PFSK-1 (cell line): ENCODE measurements at regions not wholly inside any gene's neighbourhood (a gene's known extent, or its start where the extent isn't known, plus 50 kb on each side); places are given as distances from the start of the nearest gene placed in this dataset.

ENCODE experiments used
- FOXP2 ChIP-seq: optimal IDR thresholded peaks from 2 replicates; pipeline ENCODE3; 2011; ENCODE audit warnings: borderline replicate concordance, control low read depth, inconsistent platforms; ENCODE audit not compliant: insufficient read depth; ENCODE audit errors: extremely low read length, extremely low read depth
- POLR2AphosphoS5 ChIP-seq: IDR thresholded peaks from 2 replicates; pipeline ENCODE4 v1.6.1; 2012; ENCODE audit warnings: low read depth, mild to moderate bottlenecking, control low read depth, low read length, moderate library complexity
- SIN3A ChIP-seq: IDR thresholded peaks from 2 replicates; pipeline ENCODE4 v1.6.1; 2012; ENCODE audit warnings: mild to moderate bottlenecking, low read length, moderate library complexity, borderline replicate concordance; ENCODE audit not compliant: insufficient read depth
- TAF1 ChIP-seq: IDR thresholded peaks from 2 replicates; pipeline ENCODE4 v1.6.1; 2012; ENCODE audit warnings: low read length, control low read depth, borderline replicate concordance; ENCODE audit not compliant: insufficient read depth
- TF ChIP-seq, protein P1 (sequence below), 2 experiments: IDR thresholded peaks; 2 replicates each; pipeline versions ENCODE4 v1.6.1 to v1.8.0; 2011 to 2012; ENCODE audit warnings: low read depth in 2 of 2, low read length in 2 of 2, control low read depth in 1 of 2, inconsistent platforms in 1 of 2, mild to moderate bottlenecking in 1 of 2, moderate library complexity in 1 of 2; ENCODE audit not compliant: insufficient read depth in 1 of 2

DNA sequence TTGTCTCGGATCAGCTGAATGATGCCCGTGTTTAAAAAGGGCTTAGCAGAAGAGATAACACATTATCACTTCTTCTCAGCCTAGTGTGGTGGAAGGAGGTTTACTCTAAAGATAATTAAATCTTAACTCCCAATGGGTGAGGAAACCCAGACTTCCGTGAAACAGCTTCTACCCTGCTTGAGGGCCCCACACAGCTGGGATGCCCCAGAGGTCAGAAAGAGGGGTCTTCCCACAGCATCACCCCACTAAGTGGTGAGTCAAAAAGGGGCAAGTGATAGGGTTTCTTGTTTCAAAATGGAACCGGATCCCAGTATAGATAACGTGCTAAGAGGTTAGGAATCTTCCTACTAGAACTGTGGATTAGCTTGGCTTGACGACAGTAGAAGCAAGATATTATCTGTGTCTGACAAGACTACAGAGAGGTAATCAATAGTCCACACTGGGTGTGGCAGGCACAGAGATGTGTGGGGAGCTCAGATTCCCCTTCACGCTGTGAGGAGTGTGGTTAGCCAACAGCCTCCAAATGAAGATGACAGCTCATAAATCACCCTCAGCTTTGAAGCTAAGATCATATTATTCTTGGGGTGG, 129.6 kb upstream of the COPS8 start:
- TF ChIP-seq TAF1 = no peak

DNA sequence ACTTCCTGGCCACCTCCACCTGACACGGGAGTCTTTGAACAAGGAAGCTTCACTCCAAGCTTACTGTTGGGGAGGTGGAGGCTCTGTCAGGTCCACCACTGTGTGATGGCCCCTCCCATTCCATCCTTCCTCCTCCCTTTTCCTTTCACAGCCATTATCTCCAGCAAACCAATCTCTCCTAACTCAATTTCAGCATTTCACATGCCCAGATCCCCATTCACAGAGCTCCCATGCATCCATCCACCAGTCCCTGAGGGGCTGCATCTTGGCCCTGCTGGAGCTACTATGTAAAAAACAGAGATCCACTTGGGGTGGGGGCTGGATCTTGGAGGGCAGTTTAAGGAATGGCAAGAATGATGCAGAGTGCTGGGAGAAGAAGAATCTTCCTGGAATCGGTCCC, 129.0 kb upstream of the COPS8 start:
- TF ChIP-seq POLR2AphosphoS5 = no peak

DNA sequence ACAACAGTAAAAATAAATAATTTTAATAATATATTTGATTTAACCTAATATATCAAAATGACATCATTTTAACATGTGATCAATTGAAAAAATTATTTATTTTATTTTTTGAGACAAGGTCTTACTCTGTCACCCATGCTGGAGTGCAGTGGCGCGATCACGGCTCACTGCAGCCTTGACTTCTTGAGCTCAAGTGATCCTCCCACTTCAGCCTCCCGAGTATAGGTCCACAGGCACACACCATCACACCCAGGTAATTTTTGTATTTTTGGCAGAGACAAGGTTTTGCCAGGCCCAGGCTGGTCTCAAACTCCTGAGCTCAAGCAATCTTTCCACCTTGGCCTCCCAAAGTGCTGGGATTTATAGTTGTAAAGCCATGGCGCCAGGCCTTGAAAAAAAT, 126.7 kb upstream of the COPS8 start:
- TF ChIP-seq POLR2AphosphoS5 = no peak
- TF ChIP-seq, protein P1, sequence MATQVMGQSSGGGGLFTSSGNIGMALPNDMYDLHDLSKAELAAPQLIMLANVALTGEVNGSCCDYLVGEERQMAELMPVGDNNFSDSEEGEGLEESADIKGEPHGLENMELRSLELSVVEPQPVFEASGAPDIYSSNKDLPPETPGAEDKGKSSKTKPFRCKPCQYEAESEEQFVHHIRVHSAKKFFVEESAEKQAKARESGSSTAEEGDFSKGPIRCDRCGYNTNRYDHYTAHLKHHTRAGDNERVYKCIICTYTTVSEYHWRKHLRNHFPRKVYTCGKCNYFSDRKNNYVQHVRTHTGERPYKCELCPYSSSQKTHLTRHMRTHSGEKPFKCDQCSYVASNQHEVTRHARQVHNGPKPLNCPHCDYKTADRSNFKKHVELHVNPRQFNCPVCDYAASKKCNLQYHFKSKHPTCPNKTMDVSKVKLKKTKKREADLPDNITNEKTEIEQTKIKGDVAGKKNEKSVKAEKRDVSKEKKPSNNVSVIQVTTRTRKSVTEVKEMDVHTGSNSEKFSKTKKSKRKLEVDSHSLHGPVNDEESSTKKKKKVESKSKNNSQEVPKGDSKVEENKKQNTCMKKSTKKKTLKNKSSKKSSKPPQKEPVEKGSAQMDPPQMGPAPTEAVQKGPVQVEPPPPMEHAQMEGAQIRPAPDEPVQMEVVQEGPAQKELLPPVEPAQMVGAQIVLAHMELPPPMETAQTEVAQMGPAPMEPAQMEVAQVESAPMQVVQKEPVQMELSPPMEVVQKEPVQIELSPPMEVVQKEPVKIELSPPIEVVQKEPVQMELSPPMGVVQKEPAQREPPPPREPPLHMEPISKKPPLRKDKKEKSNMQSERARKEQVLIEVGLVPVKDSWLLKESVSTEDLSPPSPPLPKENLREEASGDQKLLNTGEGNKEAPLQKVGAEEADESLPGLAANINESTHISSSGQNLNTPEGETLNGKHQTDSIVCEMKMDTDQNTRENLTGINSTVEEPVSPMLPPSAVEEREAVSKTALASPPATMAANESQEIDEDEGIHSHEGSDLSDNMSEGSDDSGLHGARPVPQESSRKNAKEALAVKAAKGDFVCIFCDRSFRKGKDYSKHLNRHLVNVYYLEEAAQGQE (IDR thresholded peaks at IDR 0.05; ENCODE audit: insufficient read depth in 1 of 2, low read depth in 2 of 2, low read length in 2 of 2) = no peak
- no peak for TF ChIP-seq FOXP2
- TF ChIP-seq TAF1 = no peak
- no peak for TF ChIP-seq SIN3A

DNA sequence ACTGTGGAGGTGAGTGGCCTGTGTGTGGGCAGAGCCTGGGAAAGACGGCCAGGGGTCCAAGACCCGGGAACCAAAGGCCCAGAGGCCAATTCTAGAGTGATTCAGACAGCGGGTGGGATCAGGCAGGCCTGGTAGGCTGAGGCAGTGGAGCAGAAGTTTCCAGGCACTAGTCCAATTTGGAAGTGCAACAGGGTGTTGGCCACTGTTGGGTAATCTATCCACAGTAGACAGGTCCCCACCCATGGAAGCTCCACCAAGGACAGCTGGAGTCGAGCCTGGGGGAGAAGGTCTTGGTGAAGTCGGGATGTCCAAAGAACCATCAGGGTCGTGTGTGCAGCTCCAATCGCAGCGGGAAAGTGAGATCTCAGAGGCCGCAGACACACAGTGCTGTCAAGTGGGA, 125.8 kb upstream of the COPS8 start:
- no peak for TF ChIP-seq SIN3A
- TF ChIP-seq FOXP2 = no peak
- TF ChIP-seq POLR2AphosphoS5 = no peak
- TF ChIP-seq, protein P1 (IDR thresholded peaks at IDR 0.05; ENCODE audit: insufficient read depth in 1 of 2, low read depth in 2 of 2, low read length in 2 of 2) = no peak
- TF ChIP-seq TAF1 = no peak

DNA sequence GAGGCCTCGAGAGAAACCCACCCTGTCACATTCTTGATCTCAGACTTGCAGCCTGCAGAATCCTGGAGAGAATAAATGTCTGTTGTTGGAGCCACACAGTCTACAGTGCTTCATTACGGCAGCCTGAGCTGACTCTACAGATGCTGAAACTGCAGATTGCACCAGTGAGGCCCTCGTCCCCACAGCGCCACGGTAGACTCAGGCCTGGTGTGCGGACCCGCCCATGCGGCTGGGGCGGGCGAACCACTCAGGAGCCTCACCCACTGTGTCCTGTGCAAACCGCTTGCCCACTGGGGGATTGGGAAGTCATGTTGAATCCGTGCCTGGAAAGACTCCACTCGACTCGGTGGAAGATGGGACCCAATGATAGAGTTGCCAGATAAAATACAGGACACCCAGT, 125.2 kb upstream of the COPS8 start:
- TF ChIP-seq, protein P1 (IDR thresholded peaks at IDR 0.05; ENCODE audit: insufficient read depth in 1 of 2, low read depth in 2 of 2, low read length in 2 of 2) = no peak
- TF ChIP-seq SIN3A (no peak), FOXP2 (no peak), TAF1 (no peak), POLR2AphosphoS5 (no peak)

DNA sequence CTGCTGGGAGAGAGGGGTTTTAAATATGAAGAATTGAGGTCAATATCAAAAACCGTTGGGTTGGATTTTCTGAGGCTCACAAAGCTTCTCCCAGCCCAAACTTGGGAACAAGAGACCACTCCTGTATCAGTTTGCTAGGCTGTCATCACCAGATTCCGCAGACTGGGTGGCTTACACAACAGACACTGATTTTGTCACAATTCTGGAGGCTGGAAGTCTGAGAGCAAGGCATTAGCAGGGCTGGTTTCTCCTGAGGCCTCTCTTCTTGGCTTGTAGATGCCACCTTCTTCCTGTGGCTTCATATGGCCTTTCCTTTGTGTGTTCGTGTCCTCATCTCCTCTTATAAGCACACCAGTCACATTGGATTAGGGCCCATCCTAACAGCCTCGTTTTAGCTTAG, 122.9 kb upstream of the COPS8 start:
- no peak for TF ChIP-seq FOXP2

DNA sequence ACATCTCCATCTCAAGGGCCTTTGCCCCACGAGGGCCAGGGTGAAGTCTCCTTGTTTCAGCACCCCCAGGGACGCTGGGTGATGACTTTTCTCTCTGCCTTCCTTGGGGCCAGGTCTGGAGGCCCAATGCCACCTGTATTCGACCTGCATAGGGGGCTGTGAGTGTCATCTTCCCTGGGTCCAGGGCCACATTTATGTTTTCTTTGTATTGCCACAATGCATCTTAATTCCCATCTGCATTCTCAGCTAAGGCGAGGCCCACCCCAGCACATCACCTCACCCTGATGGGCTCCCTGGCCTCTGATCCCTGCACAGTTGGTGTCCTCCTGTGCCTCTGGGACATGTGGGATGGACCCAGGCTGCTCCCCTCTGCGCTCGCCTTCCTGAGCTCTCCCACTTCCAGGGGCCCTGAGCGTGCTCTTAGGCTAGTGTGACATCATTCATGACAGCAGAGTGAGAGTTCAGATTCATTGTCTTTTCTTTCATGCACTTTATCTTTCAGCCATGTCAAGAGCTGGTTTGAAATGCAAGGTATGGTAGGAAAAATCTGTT, 122.0 kb upstream of the COPS8 start:
- TF ChIP-seq SIN3A = no peak
- no peak for TF ChIP-seq POLR2AphosphoS5
- TF ChIP-seq, protein P1 (IDR thresholded peaks at IDR 0.05; ENCODE audit: insufficient read depth in 1 of 2, low read depth in 2 of 2, low read length in 2 of 2) = no peak
- no peak for TF ChIP-seq FOXP2
- TF ChIP-seq TAF1 = no peak
